Tibial nerve (tissue), 4 donors: ENCODE measurements at regions not wholly inside any gene's neighbourhood (a gene's known extent, or its start where the extent isn't known, plus 50 kb on each side); places are given as distances from the start of the nearest gene placed in this dataset.
"Not testable (repeated sequence)": the region's sequence is repeated elsewhere in the genome, so short reads cannot be mapped to it uniquely, and the experiment has no call there.

Experiments used
- DNase-seq, 2 donors: peaks; one replicate each; pipeline ENCODE4 v3.0.0-alpha.2; 2019; ENCODE audit warnings: low spot score in 2 of 2
- H3K27ac ChIP-seq, 4 donors: fragments of 200-600 bp; sonication (generic) in 3 of 4; one replicate each; pipeline ENCODE4 v1.5.1; 2017 to 2019; ENCODE audit warnings: mild to moderate bottlenecking in 1 of 4
- H3K27me3 ChIP-seq, 2 donors: fragments of 200-600 bp; sonication (generic) in 1 of 2; one replicate each; pipeline versions ENCODE4 v1.5.1 to v1.6.0; 2017 to 2019
- H3K36me3 ChIP-seq, 3 donors: fragments of 200-600 bp; sonication (generic); one replicate each; pipeline ENCODE4 v1.5.1; 2018 to 2019
- H3K4me1 ChIP-seq, 4 donors: fragments of 200-600 bp; sonication (generic) in 3 of 4; one replicate each; pipeline ENCODE4 v1.5.1; 2017 to 2019
- H3K4me3 ChIP-seq, 4 donors: fragments of 200-600 bp; sonication (generic) in 3 of 4; one replicate each; pipeline ENCODE4 v1.5.1; 2017 to 2019; ENCODE audit warnings: mild to moderate bottlenecking in 1 of 4, moderate library complexity in 1 of 4
- H3K9me3 ChIP-seq, 4 donors: fragments of 200-600 bp; sonication (generic) in 3 of 4; one replicate each; pipeline ENCODE4 v1.5.1; 2017 to 2019
- EP300 ChIP-seq, 2 donors: sonication (generic); formaldehyde crosslinking; IDR thresholded peaks; one replicate each; pipeline ENCODE4 v1.6.1; 2017; ENCODE audit warnings: antibody characterized with exemption in 2 of 2, mild to moderate bottlenecking in 1 of 2
- POLR2A ChIP-seq, 2 donors: fragments of 450-650 bp; IDR thresholded peaks; one replicate each; pipeline ENCODE4 v1.6.1; 2017; ENCODE audit warnings: antibody characterized with exemption in 2 of 2, mild to moderate bottlenecking in 2 of 2, moderate library complexity in 2 of 2
- WGBS, 2 donors: methylation state at CpG; one replicate each; pipeline ENCODE4 v1.1.5; 2018; 5-methylcytosine and 5-hydroxymethylcytosine counted together
- TF ChIP-seq, protein P1 (sequence below), 5 experiments: fragments of 200-600 bp in 3 of 5; fragments of 450-650 bp in 2 of 5; sonication (generic) in 3 of 5; IDR thresholded peaks; one replicate each; pipeline ENCODE4 v1.5.1; 2016 to 2019; ENCODE audit warnings: antibody characterized with exemption in 5 of 5, mild to moderate bottlenecking in 3 of 5, moderate library complexity in 2 of 5

DNA sequence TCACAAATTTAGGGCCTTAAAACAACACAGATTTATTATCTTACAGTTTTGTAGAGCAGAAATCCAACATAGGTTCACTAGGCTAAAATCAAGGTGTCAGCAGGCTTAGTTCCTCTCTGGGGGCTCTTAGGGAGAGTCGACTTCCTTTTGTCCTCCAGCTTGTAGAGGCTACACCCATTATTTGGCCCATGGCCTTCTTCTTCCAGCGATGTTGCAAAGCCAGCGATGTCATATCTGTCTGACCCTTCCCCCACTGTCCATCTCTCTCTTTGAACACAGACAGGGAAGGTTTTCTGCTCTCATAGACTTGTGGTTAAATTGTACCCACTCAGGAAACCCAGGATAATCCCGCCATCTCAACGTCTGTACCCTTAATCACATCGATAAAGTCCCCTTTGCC lies 60.3 kb upstream of the SHB start:
- Histone ChIP-seq H3K4me1 (no peaks in the 10 kb centered on the region), H3K9me3 (no peaks in the 10 kb centered on the region), H3K27me3 (no peaks in the 10 kb centered on the region), H3K4me3 (no peak overlapping the region), H3K27ac (no peak overlapping the region), H3K36me3 (no peaks in the 10 kb centered on the region)
- DNase-seq = no peak
- 92 to 96% methylated on average over 6 of the region's 6 CpGs for WGBS, 2 donors
- no peak for TF ChIP-seq EP300 (IDR thresholded peaks at IDR 0.05)
- TF ChIP-seq, protein P1, sequence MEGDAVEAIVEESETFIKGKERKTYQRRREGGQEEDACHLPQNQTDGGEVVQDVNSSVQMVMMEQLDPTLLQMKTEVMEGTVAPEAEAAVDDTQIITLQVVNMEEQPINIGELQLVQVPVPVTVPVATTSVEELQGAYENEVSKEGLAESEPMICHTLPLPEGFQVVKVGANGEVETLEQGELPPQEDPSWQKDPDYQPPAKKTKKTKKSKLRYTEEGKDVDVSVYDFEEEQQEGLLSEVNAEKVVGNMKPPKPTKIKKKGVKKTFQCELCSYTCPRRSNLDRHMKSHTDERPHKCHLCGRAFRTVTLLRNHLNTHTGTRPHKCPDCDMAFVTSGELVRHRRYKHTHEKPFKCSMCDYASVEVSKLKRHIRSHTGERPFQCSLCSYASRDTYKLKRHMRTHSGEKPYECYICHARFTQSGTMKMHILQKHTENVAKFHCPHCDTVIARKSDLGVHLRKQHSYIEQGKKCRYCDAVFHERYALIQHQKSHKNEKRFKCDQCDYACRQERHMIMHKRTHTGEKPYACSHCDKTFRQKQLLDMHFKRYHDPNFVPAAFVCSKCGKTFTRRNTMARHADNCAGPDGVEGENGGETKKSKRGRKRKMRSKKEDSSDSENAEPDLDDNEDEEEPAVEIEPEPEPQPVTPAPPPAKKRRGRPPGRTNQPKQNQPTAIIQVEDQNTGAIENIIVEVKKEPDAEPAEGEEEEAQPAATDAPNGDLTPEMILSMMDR (IDR thresholded peaks at IDR 0.05) = no peak
- no peak for TF ChIP-seq POLR2A (IDR thresholded peaks at IDR 0.05)

- no peaks in the 10 kb centered on the region for H3K27me3 ChIP-seq
- no peaks in the 10 kb centered on the region for H3K4me1 ChIP-seq
- H3K4me3 ChIP-seq = no peak overlapping the region
- no peak overlapping the region for H3K27ac ChIP-seq
- DNase-seq = no peak
- WGBS, 2 donors = 94% methylated on average over 5 of the region's 5 CpGs
- no peaks in the 10 kb centered on the region for H3K36me3 ChIP-seq
- no peak for TF ChIP-seq EP300 (IDR thresholded peaks at IDR 0.05)
- no peak for TF ChIP-seq POLR2A (IDR thresholded peaks at IDR 0.05)
- TF ChIP-seq, protein P1 (IDR thresholded peaks at IDR 0.05) = no peak
- H3K9me3 ChIP-seq = no peaks in the 10 kb centered on the region
These were observed 59.8 kb upstream of the SHB start for GRCh38 chr9:38128752-38129270.

DNA sequence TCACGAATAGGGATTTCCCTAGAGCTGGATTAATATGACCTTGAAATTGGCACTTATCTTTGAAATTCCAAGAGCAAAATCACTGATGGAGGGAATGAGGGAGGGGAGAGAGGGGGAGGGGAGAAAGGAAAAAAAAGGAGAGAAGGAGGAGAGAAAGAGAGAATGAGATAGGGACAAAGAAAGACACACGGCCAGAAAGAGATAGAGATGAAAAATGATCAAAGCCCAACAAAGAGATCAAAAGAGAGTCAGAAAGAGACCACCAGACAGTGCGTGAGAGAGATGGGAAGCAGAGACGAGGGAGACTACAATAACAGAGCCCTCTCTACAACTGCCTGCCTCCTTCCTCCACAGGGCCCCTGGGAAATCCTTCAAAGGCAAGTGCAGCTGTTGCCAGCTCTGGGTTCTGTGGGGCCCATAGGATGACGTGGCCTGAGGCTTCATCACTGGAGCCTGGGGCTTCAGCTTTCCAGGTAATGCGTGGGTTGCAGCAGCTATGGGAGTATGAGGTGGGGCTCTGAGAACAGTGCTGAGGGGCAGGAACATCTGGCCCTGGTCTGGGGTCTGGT lies 58.3 kb upstream of the SHB start:
- no peaks in the 10 kb centered on the region for H3K4me1 ChIP-seq
- no peaks in the 10 kb centered on the region for H3K9me3 ChIP-seq
- TF ChIP-seq POLR2A (IDR thresholded peaks at IDR 0.05) (no peak), EP300 (IDR thresholded peaks at IDR 0.05) (no peak)
- TF ChIP-seq, protein P1 (IDR thresholded peaks at IDR 0.05) = no peak
- no peak overlapping the region for H3K4me3 ChIP-seq
- H3K27me3 ChIP-seq = no peaks in the 10 kb centered on the region
- no peak overlapping the region for H3K27ac ChIP-seq
- DNase-seq = no peak
- no peaks in the 10 kb centered on the region for H3K36me3 ChIP-seq
- WGBS, 2 donors = 57 to 62% methylated on average over 6 of the region's 6 CpGs

DNA sequence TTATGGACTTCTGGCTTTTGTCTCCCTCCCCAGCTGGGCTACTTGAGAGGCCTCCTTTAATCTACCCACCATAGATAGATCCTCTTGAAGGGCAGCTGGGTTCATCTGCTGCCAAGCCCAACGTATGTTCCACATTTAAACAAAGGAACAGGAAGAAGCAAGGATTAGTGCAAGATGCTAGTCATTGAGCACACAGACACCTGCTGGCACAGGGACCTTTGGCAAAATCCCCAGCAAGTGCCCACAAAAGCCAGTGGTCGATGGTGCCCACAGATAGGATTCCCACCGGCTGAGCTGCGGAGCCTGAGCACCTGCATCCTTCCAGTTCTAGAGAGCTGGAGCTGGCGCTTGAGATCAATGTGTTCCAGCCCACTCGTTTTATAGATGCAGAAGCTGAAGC lies 57.7 kb upstream of the SHB start:
- Histone ChIP-seq H3K9me3 (no peaks in the 10 kb centered on the region), H3K36me3 (no peaks in the 10 kb centered on the region), H3K4me3 (no peak overlapping the region), H3K27me3 (no peaks in the 10 kb centered on the region), H3K4me1 (no peaks in the 10 kb centered on the region), H3K27ac (no peak overlapping the region)
- TF ChIP-seq POLR2A (IDR thresholded peaks at IDR 0.05) (no peak), EP300 (IDR thresholded peaks at IDR 0.05) (no peak)
- TF ChIP-seq, protein P1 (IDR thresholded peaks at IDR 0.05) = no peak
- DNase-seq = no peak
- WGBS, 2 donors = 72 to 79% methylated on average over 6 of the region's 6 CpGs

GRCh38 chr9:38125889-38126288 lies 56.9 kb upstream of the SHB start:
- WGBS, 2 donors = 86 to 90% methylated on average over 7 of the region's 7 CpGs
- no peak for DNase-seq
- no peaks in the 10 kb centered on the region for H3K4me1 ChIP-seq

GRCh38 chr9:38123359-38123758 lies 54.3 kb upstream of the SHB start:
- H3K4me1 ChIP-seq, H3K27ac ChIP-seq, H3K4me3 ChIP-seq, H3K9me3 ChIP-seq, H3K27me3 ChIP-seq, H3K36me3 ChIP-seq, DNase-seq: not testable (repeated sequence)
- WGBS, 2 donors = 81 to 88% methylated on average over 1 of the region's 1 CpG

More at GRCh38 chr9:38125889-38126288, 56.9 kb upstream of the SHB start:
- H3K27ac ChIP-seq = no peak overlapping the region
- H3K36me3 ChIP-seq = no peaks in the 10 kb centered on the region
- H3K4me3 ChIP-seq = no peak overlapping the region
- TF ChIP-seq POLR2A (IDR thresholded peaks at IDR 0.05) (no peak), EP300 (IDR thresholded peaks at IDR 0.05) (no peak)
- TF ChIP-seq, protein P1 (IDR thresholded peaks at IDR 0.05) = no peak
- no peaks in the 10 kb centered on the region for H3K9me3 ChIP-seq
- H3K27me3 ChIP-seq = no peaks in the 10 kb centered on the region
